Thyroid gland (tissue), 4 donors: ENCODE measurements at regions not wholly inside any gene's neighbourhood (a gene's known extent, or its start where the extent isn't known, plus 50 kb on each side); places are given as distances from the start of the nearest gene placed in this dataset.

Experiments used
- POLR2A ChIP-seq, 2 donors: fragments of 450-650 bp; IDR thresholded peaks; one replicate each; pipeline ENCODE4 v1.6.1; 2017; ENCODE audit warnings: antibody characterized with exemption in 2 of 2, mild to moderate bottlenecking in 2 of 2, moderate library complexity in 1 of 2
- TF ChIP-seq, protein P1 (sequence below), 6 experiments: fragments of 200-600 bp in 3 of 6; fragments of 450-650 bp in 3 of 6; sonication (generic) in 3 of 6; IDR thresholded peaks; one replicate each; pipeline ENCODE4 v1.5.1; 2016 to 2019; ENCODE audit warnings: antibody characterized with exemption in 6 of 6, mild to moderate bottlenecking in 2 of 6, inconsistent platforms in 1 of 6, moderate library complexity in 1 of 6

DNA sequence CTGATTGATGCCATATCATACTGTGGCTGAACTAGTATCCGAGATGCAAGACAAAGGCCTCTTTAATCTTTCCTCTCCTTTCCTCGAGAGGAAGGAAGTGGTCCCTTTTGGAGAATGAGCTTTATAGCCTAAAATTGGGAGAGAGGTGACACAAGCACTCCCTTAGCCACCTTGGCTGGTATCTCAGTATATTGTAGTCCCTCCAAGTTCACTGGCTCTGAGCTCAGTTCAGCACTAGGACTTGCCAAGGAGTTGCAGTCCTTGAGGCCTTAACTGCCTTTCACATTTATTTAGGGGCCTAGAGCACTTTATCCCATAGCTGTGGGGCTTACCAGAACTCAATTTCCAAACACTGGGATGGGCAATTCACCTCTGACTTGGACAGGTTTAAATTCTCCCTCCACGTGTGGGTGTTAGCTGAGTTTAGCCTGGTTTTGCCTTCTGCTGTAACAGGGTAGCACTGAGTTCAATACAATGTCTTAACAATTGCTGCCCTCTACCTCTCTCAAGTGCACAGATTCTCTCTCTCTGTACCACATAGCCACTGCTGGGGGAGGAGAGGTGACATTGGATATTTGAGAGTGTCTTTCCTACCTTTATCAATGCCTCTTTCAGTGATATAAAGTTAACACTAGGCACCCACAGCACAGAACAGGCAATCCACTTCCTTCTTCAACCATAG, 216.4 kb downstream of the TECRL start:
- TF ChIP-seq, protein P1, sequence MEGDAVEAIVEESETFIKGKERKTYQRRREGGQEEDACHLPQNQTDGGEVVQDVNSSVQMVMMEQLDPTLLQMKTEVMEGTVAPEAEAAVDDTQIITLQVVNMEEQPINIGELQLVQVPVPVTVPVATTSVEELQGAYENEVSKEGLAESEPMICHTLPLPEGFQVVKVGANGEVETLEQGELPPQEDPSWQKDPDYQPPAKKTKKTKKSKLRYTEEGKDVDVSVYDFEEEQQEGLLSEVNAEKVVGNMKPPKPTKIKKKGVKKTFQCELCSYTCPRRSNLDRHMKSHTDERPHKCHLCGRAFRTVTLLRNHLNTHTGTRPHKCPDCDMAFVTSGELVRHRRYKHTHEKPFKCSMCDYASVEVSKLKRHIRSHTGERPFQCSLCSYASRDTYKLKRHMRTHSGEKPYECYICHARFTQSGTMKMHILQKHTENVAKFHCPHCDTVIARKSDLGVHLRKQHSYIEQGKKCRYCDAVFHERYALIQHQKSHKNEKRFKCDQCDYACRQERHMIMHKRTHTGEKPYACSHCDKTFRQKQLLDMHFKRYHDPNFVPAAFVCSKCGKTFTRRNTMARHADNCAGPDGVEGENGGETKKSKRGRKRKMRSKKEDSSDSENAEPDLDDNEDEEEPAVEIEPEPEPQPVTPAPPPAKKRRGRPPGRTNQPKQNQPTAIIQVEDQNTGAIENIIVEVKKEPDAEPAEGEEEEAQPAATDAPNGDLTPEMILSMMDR (IDR thresholded peaks at IDR 0.05), result no peak
- no peak for TF ChIP-seq POLR2A (IDR thresholded peaks at IDR 0.05)
